ENCODE measurements at regions not wholly inside any gene's neighbourhood (a gene's known extent, or its start where the extent isn't known, plus 50 kb on each side); places are given as distances from the start of the nearest gene placed in this dataset.

- DNase-seq (ENCODE audit: low read depth), result no peak
- TF ChIP-seq CTCF (IDR thresholded peaks at IDR 0.05; ENCODE audit: insufficient read depth, low read depth, low read length, missing control alignments), result no peak
- H3K4me3 ChIP-seq (ENCODE audit: low read length), result no peak overlapping the region
Observed at GRCh38 chr5:173770637-173771036, 117.5 kb upstream of the CPEB4 start.

- no peak overlapping the region for H3K4me3 ChIP-seq (ENCODE audit: low read length)
- no peak for TF ChIP-seq CTCF (IDR thresholded peaks at IDR 0.05; ENCODE audit: insufficient read depth, low read depth, low read length, missing control alignments)
- no peak for DNase-seq (ENCODE audit: low read depth)
Observed at GRCh38 chr5:173771121-173771724, 116.9 kb upstream of the CPEB4 start.

- DNase-seq (ENCODE audit: low read depth), result no peak
- TF ChIP-seq CTCF (IDR thresholded peaks at IDR 0.05; ENCODE audit: insufficient read depth, low read depth, low read length, missing control alignments), result no peak
- H3K4me3 ChIP-seq (ENCODE audit: low read length), result no peak overlapping the region
Observed at GRCh38 chr5:173771725-173772383, 116.3 kb upstream of the CPEB4 start.

GRCh38 chr5:173772384-173773059 is 115.6 kb upstream of the CPEB4 start:
- DNase-seq (ENCODE audit: low read depth), result no peak
- no peak for TF ChIP-seq CTCF (IDR thresholded peaks at IDR 0.05; ENCODE audit: insufficient read depth, low read depth, low read length, missing control alignments)
- no peak overlapping the region for H3K4me3 ChIP-seq (ENCODE audit: low read length)

- TF ChIP-seq CTCF (IDR thresholded peaks at IDR 0.05; ENCODE audit: insufficient read depth, low read depth, low read length, missing control alignments), result no peak
- no peak overlapping the region for H3K4me3 ChIP-seq (ENCODE audit: low read length)
- DNase-seq (ENCODE audit: low read depth), result no peak
Observed at GRCh38 chr5:173774271-173774761, 113.8 kb upstream of the CPEB4 start.

- no peak for TF ChIP-seq CTCF (IDR thresholded peaks at IDR 0.05; ENCODE audit: insufficient read depth, low read depth, low read length, missing control alignments)
- no peak for DNase-seq (ENCODE audit: low read depth)
- no peak overlapping the region for H3K4me3 ChIP-seq (ENCODE audit: low read length)
Observed at GRCh38 chr5:173775261-173776197, 112.6 kb upstream of the CPEB4 start.

Data from epithelial cell of esophagus (primary cell).